H9 (cell line): ENCODE measurements at regions not wholly inside any gene's neighbourhood (a gene's known extent, or its start where the extent isn't known, plus 50 kb on each side); places are given as distances from the start of the nearest gene placed in this dataset.

Source experiments
- DNase-seq: peaks from one replicate; pipeline ENCODE4 v3.0.0-alpha.2; 2017
- H2AFZ ChIP-seq: one replicate; pipeline ENCODE4 v1.6.1; 2013; ENCODE audit warnings: mild to moderate bottlenecking, low read length, control low read depth, moderate library complexity
- H2AK5ac ChIP-seq: 2 replicates; pipeline ENCODE4 v1.6.1; 2013; ENCODE audit warnings: low read length, control low read depth, mixed read lengths; ENCODE audit not compliant: insufficient read length
- H2BK120ac ChIP-seq: one replicate; pipeline ENCODE4 v1.6.1; 2013; ENCODE audit warnings: low read depth, mild to moderate bottlenecking, low read length, control low read depth, inconsistent platforms; ENCODE audit not compliant: poor library complexity, severe bottlenecking
- H2BK12ac ChIP-seq: 2 replicates; pipeline ENCODE4 v1.6.1; 2013; ENCODE audit warnings: low read length, control low read depth, mixed read lengths, low read depth; ENCODE audit not compliant: insufficient read length
- H2BK15ac ChIP-seq: 2 replicates; pipeline ENCODE4 v1.6.1; 2013; ENCODE audit warnings: low read depth, low read length, control low read depth
- H2BK20ac ChIP-seq: one replicate; pipeline ENCODE4 v1.6.1; 2013; ENCODE audit warnings: low read depth, mild to moderate bottlenecking, low read length, control low read depth, inconsistent platforms; ENCODE audit not compliant: poor library complexity, severe bottlenecking
- H2BK5ac ChIP-seq: 2 replicates; pipeline ENCODE4 v1.6.1; 2013; ENCODE audit warnings: low read length, control low read depth, mixed read lengths; ENCODE audit not compliant: insufficient read length
- H3K14ac ChIP-seq: 2 replicates; pipeline ENCODE4 v1.6.1; 2013; ENCODE audit warnings: low read length, control low read depth; ENCODE audit not compliant: insufficient read depth
- H3K18ac ChIP-seq: 2 replicates; pipeline ENCODE4 v1.6.1; 2013; ENCODE audit warnings: low read depth, mild to moderate bottlenecking, mixed read lengths, low read length, control low read depth; ENCODE audit not compliant: insufficient read length
- H3K23ac ChIP-seq: 2 replicates; pipeline ENCODE4 v1.6.1; 2013; ENCODE audit warnings: low read length, control low read depth, mixed read lengths, low read depth; ENCODE audit not compliant: insufficient read length
- H3K23me2 ChIP-seq: 2 replicates; pipeline ENCODE4 v1.6.1; 2013; ENCODE audit warnings: low read depth, mild to moderate bottlenecking, mixed read lengths, low read length, control low read depth; ENCODE audit not compliant: insufficient read length, poor library complexity, severe bottlenecking
- H3K27ac ChIP-seq: 2 replicates; pipeline ENCODE4 v1.5.1; 2013; ENCODE audit warnings: low read length, control low read depth, mixed read lengths, low read depth; ENCODE audit not compliant: insufficient read length
- H3K27me3 ChIP-seq: 2 replicates; pipeline ENCODE4 v1.6.1; 2013; ENCODE audit warnings: low read length, control low read depth, inconsistent platforms; ENCODE audit not compliant: insufficient read depth
- H3K4ac ChIP-seq: 2 replicates; pipeline ENCODE4 v1.6.1; 2013; ENCODE audit warnings: low read depth, mild to moderate bottlenecking, control low read depth, inconsistent platforms, low read length, moderate library complexity
- H3K4me1 ChIP-seq: 2 replicates; pipeline ENCODE4 v1.6.1; 2013; ENCODE audit warnings: low read length, control low read depth, inconsistent platforms; ENCODE audit not compliant: insufficient read depth
- H3K4me2 ChIP-seq: 2 replicates; pipeline ENCODE4 v1.6.1; 2013; ENCODE audit warnings: low read length, control low read depth, mixed read lengths; ENCODE audit not compliant: insufficient read length, insufficient read depth
- H3K56ac ChIP-seq: 2 replicates; pipeline ENCODE4 v1.6.1; 2013; ENCODE audit warnings: low read depth, mild to moderate bottlenecking, mixed read lengths, low read length, control low read depth; ENCODE audit not compliant: insufficient read length
- H3K79me1 ChIP-seq: 2 replicates; pipeline ENCODE4 v1.6.1; 2013; ENCODE audit warnings: low read depth, mild to moderate bottlenecking, moderate library complexity, low read length, control low read depth, inconsistent platforms; ENCODE audit not compliant: insufficient read depth, poor library complexity, severe bottlenecking
- H3K79me2 ChIP-seq: 2 replicates; pipeline ENCODE4 v1.6.1; 2013; ENCODE audit warnings: low read length, control low read depth, inconsistent platforms; ENCODE audit not compliant: insufficient read depth
- H3K9ac ChIP-seq: 2 replicates; pipeline ENCODE4 v1.6.1; 2013; ENCODE audit warnings: low read length, control low read depth, mixed read lengths; ENCODE audit not compliant: insufficient read length; ENCODE audit errors: extremely low read depth
- H3K9me3 ChIP-seq: one replicate; pipeline ENCODE4 v1.6.1; 2013; ENCODE audit warnings: low read depth, low read length, inconsistent platforms; ENCODE audit not compliant: control insufficient read depth
- H3T11ph ChIP-seq: one replicate; pipeline ENCODE4 v1.6.1; 2013; ENCODE audit warnings: mild to moderate bottlenecking, low read length, control low read depth, inconsistent platforms
- H4K20me1 ChIP-seq: one replicate; pipeline ENCODE4 v1.6.1; 2013; ENCODE audit not compliant: control insufficient read depth, insufficient read length, insufficient read depth
- H4K5ac ChIP-seq: 2 replicates; pipeline ENCODE4 v1.6.1; 2013; ENCODE audit warnings: low read depth, mild to moderate bottlenecking, mixed read lengths, low read length, control low read depth; ENCODE audit not compliant: insufficient read length
- H4K8ac ChIP-seq: replicated peaks from 2 replicates; pipeline ENCODE4 v1.6.1; 2013; ENCODE audit warnings: low read length, control low read depth, mixed read lengths, low read depth; ENCODE audit not compliant: insufficient read length
- H4K91ac ChIP-seq: 2 replicates; pipeline ENCODE4 v1.6.1; 2013; ENCODE audit warnings: low read depth, mild to moderate bottlenecking, moderate library complexity, mixed read lengths, low read length, control low read depth; ENCODE audit not compliant: insufficient read length
- H3K27ac Mint-ChIP-seq, 3 experiments: 2 replicates in 2 of 3; 3 replicates in 1 of 3; pipeline ENCODE4 v1.8.0; 2020 to 2021; ENCODE audit warnings: mixed read lengths in 3 of 3, mild to moderate bottlenecking in 1 of 3, moderate library complexity in 1 of 3
- H3K27me3 Mint-ChIP-seq: 2 replicates; pipeline ENCODE4 v1.8.0; 2021; ENCODE audit warnings: low read depth, mild to moderate bottlenecking, moderate library complexity, mixed read lengths
- H3K36me3 Mint-ChIP-seq, 3 experiments: 2 replicates in 2 of 3; 3 replicates in 1 of 3; pipeline ENCODE4 v1.8.0; 2020 to 2021; ENCODE audit warnings: low read depth in 3 of 3, mixed read lengths in 3 of 3; ENCODE audit not compliant: insufficient read depth in 1 of 3
- H3K4me1 Mint-ChIP-seq, 2 experiments: 2 replicates each; pipeline ENCODE4 v1.8.0; 2020; ENCODE audit warnings: mixed read lengths in 2 of 2
- H3K4me3 Mint-ChIP-seq, 2 experiments: 2 replicates in 1 of 2; 3 replicates in 1 of 2; pipeline ENCODE4 v1.8.0; 2020 to 2021; ENCODE audit warnings: mild to moderate bottlenecking in 2 of 2, mixed read lengths in 2 of 2, moderate library complexity in 1 of 2
- H3K9me3 Mint-ChIP-seq, 2 experiments: 2 replicates in 1 of 2; 3 replicates in 1 of 2; pipeline ENCODE4 v1.8.0; 2020; ENCODE audit warnings: mild to moderate bottlenecking in 2 of 2, mixed read lengths in 2 of 2, moderate library complexity in 1 of 2
- CTCF ChIP-seq: fragments of 200-600 bp; sonication (generic); conservative IDR thresholded peaks from 3 replicates; pipeline ENCODE4 v1.8.0; 2021; ENCODE audit warnings: antibody characterized with exemption, mild to moderate bottlenecking
- WGBS: extraction: QIAGEN DNeasy Blood & Tissue Kit; methylation state at CpG from one replicate; pipeline ENCODE4 v1.1.7; 2013; ENCODE audit warnings: missing lambda C conversion rate, low lambda C conversion rate, mixed read lengths; ENCODE audit not compliant: insufficient read length; ENCODE audit errors: extremely low coverage; 5-methylcytosine and 5-hydroxymethylcytosine counted together

GRCh38 chr15:93861413-93861812, 369.9 kb upstream of the MCTP2 start:
- Histone ChIP-seq H4K8ac (no peak overlapping the region), H3K9me3 (no peaks in the 10 kb centered on the region), H2BK20ac (no peak overlapping the region), H3K4ac (no peak overlapping the region), H2BK120ac (no peak overlapping the region), H3K4me1 (no peaks in the 10 kb centered on the region), H3K4me2 (no peak overlapping the region), H4K20me1 (no peaks in the 10 kb centered on the region), H3K79me2 (no peaks in the 10 kb centered on the region), H2BK12ac (no peak overlapping the region), H2BK5ac (no peak overlapping the region), H2AK5ac (no peak overlapping the region), H3K79me1 (no peaks in the 10 kb centered on the region), H3K14ac (no peak overlapping the region), H3K56ac (no peak overlapping the region), H3K23ac (no peak overlapping the region), H3K27ac (no peak overlapping the region), H3T11ph (no peak overlapping the region), H3K23me2 (no peaks in the 10 kb centered on the region), H2AFZ (no peak overlapping the region), H3K27me3 (no peaks in the 10 kb centered on the region), H3K18ac (no peak overlapping the region), H4K91ac (no peak overlapping the region), H2BK15ac (no peak overlapping the region), H4K5ac (no peak overlapping the region), H3K9ac (no peak overlapping the region)
- Mint-ChIP-seq H3K27me3 (peaks cover 2% of the 10 kb centered on the region; the same call in 1 of the 2 replicates), H3K27ac (no peak overlapping the region; a peak in 1 of 7 replicates), H3K4me3 (no peak overlapping the region), H3K36me3 (no peaks in the 10 kb centered on the region), H3K9me3 (no peaks in the 10 kb centered on the region), H3K4me1 (no peaks in the 10 kb centered on the region)
- no peak for TF ChIP-seq CTCF
- no peak for DNase-seq
- no CpG with 5 or more reads among the region's 10 CpGs for WGBS
